DND-41 (cell line): ENCODE measurements at regions not wholly inside any gene's neighbourhood (a gene's known extent, or its start where the extent isn't known, plus 50 kb on each side); places are given as distances from the start of the nearest gene placed in this dataset.

Experiments used
- ATAC-seq: fragments of 200-7000 bp; cut with Tn5 transposase; 3 replicates; pipeline ENCODE4 v1.9.1; 2021; ENCODE audit warnings: low read depth; ENCODE audit not compliant: insufficient read depth
- DNase-seq: peaks from one replicate; pipeline ENCODE4 v3.0.0-alpha.2; 2020
- H2AFZ ChIP-seq: 2 replicates; pipeline ENCODE4 v1.6.0; 2012; ENCODE audit warnings: low read depth, low read length
- H3K27ac ChIP-seq: 2 replicates; pipeline ENCODE4 v1.5.1; 2012; ENCODE audit warnings: low read length, inconsistent platforms
- H3K27me3 ChIP-seq: fragments of 200-600 bp; sonication (generic); 2 replicates; pipeline ENCODE4 v1.6.0; 2012; ENCODE audit warnings: low read length, mild to moderate bottlenecking, inconsistent platforms; ENCODE audit not compliant: insufficient read depth, poor library complexity
- H3K36me3 ChIP-seq: 2 replicates; pipeline ENCODE4 v1.5.1; 2012; ENCODE audit warnings: low read length, inconsistent platforms; ENCODE audit not compliant: insufficient read depth
- H3K4me1 ChIP-seq: 2 replicates; pipeline ENCODE4 v1.5.1; 2012; ENCODE audit warnings: mild to moderate bottlenecking, low read length; ENCODE audit not compliant: insufficient read depth
- H3K4me2 ChIP-seq: 2 replicates; pipeline ENCODE4 v1.6.0; 2012; ENCODE audit warnings: mild to moderate bottlenecking, moderate library complexity, low read length, inconsistent platforms; ENCODE audit not compliant: insufficient read depth
- H3K4me3 ChIP-seq, 2 experiments: fragments of 200-600 bp in 1 of 2; shearing (Covaris generic) in 1 of 2; 2 replicates each; pipeline ENCODE4 v1.5.1; 2012 to 2016; ENCODE audit warnings: inconsistent platforms in 2 of 2, low read length in 2 of 2, mild to moderate bottlenecking in 2 of 2, low read depth in 1 of 2, moderate library complexity in 1 of 2
- H3K79me2 ChIP-seq: 2 replicates; pipeline ENCODE4 v1.6.0; 2012; ENCODE audit warnings: low read length, inconsistent platforms; ENCODE audit not compliant: insufficient read depth
- H3K9ac ChIP-seq: 2 replicates; pipeline ENCODE4 v1.6.0; 2012; ENCODE audit warnings: low read depth, mild to moderate bottlenecking, inconsistent platforms, low read length, moderate library complexity
- H3K9me3 ChIP-seq: 2 replicates; pipeline ENCODE4 v1.5.1; 2012; ENCODE audit warnings: low read length, moderate library complexity, mild to moderate bottlenecking, inconsistent platforms; ENCODE audit not compliant: insufficient read depth, severe bottlenecking
- H4K20me1 ChIP-seq: 2 replicates; pipeline ENCODE4 v1.6.0; 2012; ENCODE audit warnings: low read length; ENCODE audit not compliant: insufficient read depth
- CTCF ChIP-seq: IDR thresholded peaks from 2 replicates; pipeline ENCODE4 v1.5.1; 2012; ENCODE audit warnings: borderline replicate concordance, low read length, moderate library complexity, mild to moderate bottlenecking; ENCODE audit not compliant: poor library complexity, severe bottlenecking; ENCODE audit errors: extremely low read depth
- EZH2 ChIP-seq: IDR thresholded peaks from 3 replicates; pipeline ENCODE4 v1.6.1; 2012; ENCODE audit warnings: borderline replicate concordance, low read depth, mild to moderate bottlenecking, moderate library complexity, low read length, inconsistent platforms; ENCODE audit not compliant: severe bottlenecking

GRCh38 chr5:115374057-115374775, 77.8 kb upstream of the CCDC112 start:
- no peaks in the 10 kb centered on the region for H3K9me3 ChIP-seq
- no peak overlapping the region for H3K27ac ChIP-seq
- H3K36me3 ChIP-seq: no peaks in the 10 kb centered on the region
- no peaks in the 10 kb centered on the region for H3K4me1 ChIP-seq
- DNase-seq: no peak
- H2AFZ ChIP-seq: no peak overlapping the region
- H3K4me3 ChIP-seq: no peak overlapping the region
- no peak for ATAC-seq
- H3K79me2 ChIP-seq: no peaks in the 10 kb centered on the region
- no peak overlapping the region for H3K9ac ChIP-seq
- peaks cover 3% of the 10 kb centered on the region for H3K27me3 ChIP-seq
- no peaks in the 10 kb centered on the region for H4K20me1 ChIP-seq
- no peak overlapping the region for H3K4me2 ChIP-seq
- no peak for TF ChIP-seq EZH2
- TF ChIP-seq CTCF: no peak

GRCh38 chr5:115372146-115372545, 75.7 kb upstream of the CCDC112 start:
- H2AFZ ChIP-seq: no peak overlapping the region
- no peak for DNase-seq
- H3K9me3 ChIP-seq: no peaks in the 10 kb centered on the region
- H3K79me2 ChIP-seq: no peaks in the 10 kb centered on the region
- no peak overlapping the region for H3K27ac ChIP-seq
- no peaks in the 10 kb centered on the region for H4K20me1 ChIP-seq
- ATAC-seq: no peak
- H3K4me1 ChIP-seq: no peaks in the 10 kb centered on the region
- no peak overlapping the region for H3K4me3 ChIP-seq
- TF ChIP-seq EZH2 (no peak), CTCF (no peak)
- no peaks in the 10 kb centered on the region for H3K36me3 ChIP-seq
- no peak overlapping the region for H3K4me2 ChIP-seq
- peaks cover 3% of the 10 kb centered on the region for H3K27me3 ChIP-seq
- no peak overlapping the region for H3K9ac ChIP-seq

- no peaks in the 10 kb centered on the region for H4K20me1 ChIP-seq
- H3K36me3 ChIP-seq: no peaks in the 10 kb centered on the region
- H3K9ac ChIP-seq: no peak overlapping the region
- TF ChIP-seq EZH2 (no peak), CTCF (no peak)
- H3K9me3 ChIP-seq: no peaks in the 10 kb centered on the region
- no peak overlapping the region for H3K27ac ChIP-seq
- DNase-seq: no peak
- no peaks in the 10 kb centered on the region for H3K4me1 ChIP-seq
- no peak for ATAC-seq
- H3K4me3 ChIP-seq: no peak overlapping the region
- no peak overlapping the region for H3K4me2 ChIP-seq
- H3K27me3 ChIP-seq: peaks cover 3% of the 10 kb centered on the region
- H3K79me2 ChIP-seq: no peaks in the 10 kb centered on the region
- H2AFZ ChIP-seq: no peak overlapping the region
Measured at GRCh38 chr5:115369430-115370144, 73.1 kb upstream of the CCDC112 start.
